A204.1 (cell line): ENCODE measurements at regions not wholly inside any gene's neighbourhood (a gene's known extent, or its start where the extent isn't known, plus 50 kb on each side); places are given as distances from the start of the nearest gene placed in this dataset.
"Not testable (repeated sequence)": the region's sequence is repeated elsewhere in the genome, so short reads cannot be mapped to it uniquely, and the experiment has no call there.

ENCODE experiments used
- FAIRE-seq: peaks from 2 replicates; lab custom pipeline; 2012; peaks lifted over from hg19 to GRCh38; lab: Jason Lieb, UNC

GRCh38 chr3:158026236-158026635 lies 80.0 kb downstream of the SHOX2 start:
- no peak for FAIRE-seq

GRCh38 chr3:158019897-158020296 lies 86.3 kb downstream of the SHOX2 start:
- not testable (repeated sequence) for FAIRE-seq

- FAIRE-seq = no peak
These were observed 87.8 kb downstream of the SHOX2 start for GRCh38 chr3:158018462-158018861.

DNA sequence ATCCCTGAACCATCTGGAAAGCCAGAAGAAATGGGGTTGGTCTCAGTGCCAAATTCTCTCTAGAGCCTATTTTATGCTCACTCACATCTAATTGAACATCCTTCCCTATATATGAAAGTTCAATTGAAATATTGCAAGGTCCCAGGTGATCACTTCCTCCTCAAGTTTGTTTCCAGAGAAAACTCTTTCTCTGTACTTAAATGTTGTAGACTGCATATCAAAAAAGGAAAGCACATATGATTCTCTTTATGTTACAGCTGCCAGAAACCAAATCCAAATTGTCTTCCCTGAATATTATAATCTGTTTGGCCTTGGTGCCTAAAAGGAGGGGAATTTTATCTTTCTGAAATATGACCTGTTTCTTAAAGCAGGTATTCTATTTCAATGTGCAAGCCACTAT lies 93.3 kb downstream of the SHOX2 start:
- no peak for FAIRE-seq

GRCh38 chr3:158005391-158006100 lies 100.7 kb downstream of the SHOX2 start:
- FAIRE-seq = no peak

- FAIRE-seq = no peak
These were observed 107.0 kb downstream of the SHOX2 start for GRCh38 chr3:157999246-157999645.

GRCh38 chr3:157982359-157982758 lies 123.9 kb downstream of the SHOX2 start:
- FAIRE-seq = no peak

GRCh38 chr3:157981819-157982218 lies 124.4 kb downstream of the SHOX2 start:
- FAIRE-seq = no peak

- no peak for FAIRE-seq
These were observed 127.2 kb downstream of the SHOX2 start for GRCh38 chr3:157979022-157979421.

DNA sequence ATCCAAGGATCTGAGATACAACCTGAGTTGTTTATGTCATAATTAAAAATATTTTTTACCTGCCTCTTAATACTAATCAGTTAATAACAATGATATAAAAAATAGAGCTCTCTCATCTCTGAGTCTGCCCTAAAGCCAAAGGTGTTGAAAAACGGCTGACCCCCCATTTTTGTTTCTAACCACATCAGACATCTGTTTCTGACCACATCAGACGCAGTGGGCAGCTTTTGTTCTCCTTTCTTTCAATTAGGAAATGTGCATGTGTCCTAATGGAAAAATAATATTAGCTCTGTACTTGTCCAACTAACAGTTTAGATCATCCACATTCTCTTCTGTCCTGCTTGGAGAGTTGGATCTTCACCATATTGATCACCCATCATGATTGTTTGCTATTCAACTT lies 144.6 kb downstream of the SHOX2 start:
- no peak for FAIRE-seq

GRCh38 chr3:157958457-157958856 lies 147.8 kb downstream of the SHOX2 start:
- no peak for FAIRE-seq

- no peak for FAIRE-seq
These were observed 149.4 kb downstream of the SHOX2 start for GRCh38 chr3:157956850-157957249.

- FAIRE-seq = no peak
These were observed 150.0 kb downstream of the SHOX2 start for GRCh38 chr3:157956176-157956575.

- FAIRE-seq = no peak
These were observed 152.7 kb downstream of the SHOX2 start for GRCh38 chr3:157953565-157953964.

- no peak for FAIRE-seq
These were observed 157.4 kb downstream of the SHOX2 start for GRCh38 chr3:157948605-157949383.

GRCh38 chr3:157939166-157939565 lies 167.1 kb downstream of the SHOX2 start:
- FAIRE-seq = no peak

- no peak for FAIRE-seq
These were observed 168.0 kb downstream of the SHOX2 start for GRCh38 chr3:157938154-157938779.

DNA sequence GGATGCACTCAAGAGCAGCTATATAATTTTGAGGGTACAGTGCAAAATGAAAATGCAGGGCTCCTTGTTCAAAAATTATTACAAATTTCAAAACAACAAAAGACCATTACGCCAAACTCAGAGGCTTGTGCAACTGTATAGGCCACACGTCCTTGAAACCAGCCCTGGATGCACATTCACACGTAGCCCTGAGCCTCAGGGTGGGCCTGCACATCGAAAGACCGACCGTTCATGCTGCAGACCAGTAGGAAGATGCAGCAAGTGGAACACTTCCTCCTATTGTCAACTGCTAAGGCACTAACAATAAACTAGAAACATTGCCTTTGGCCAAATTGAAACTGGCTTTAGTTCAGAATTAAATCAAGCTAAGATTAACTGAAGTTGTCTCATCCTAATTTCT lies 174.7 kb downstream of the SHOX2 start:
- no peak for FAIRE-seq

DNA sequence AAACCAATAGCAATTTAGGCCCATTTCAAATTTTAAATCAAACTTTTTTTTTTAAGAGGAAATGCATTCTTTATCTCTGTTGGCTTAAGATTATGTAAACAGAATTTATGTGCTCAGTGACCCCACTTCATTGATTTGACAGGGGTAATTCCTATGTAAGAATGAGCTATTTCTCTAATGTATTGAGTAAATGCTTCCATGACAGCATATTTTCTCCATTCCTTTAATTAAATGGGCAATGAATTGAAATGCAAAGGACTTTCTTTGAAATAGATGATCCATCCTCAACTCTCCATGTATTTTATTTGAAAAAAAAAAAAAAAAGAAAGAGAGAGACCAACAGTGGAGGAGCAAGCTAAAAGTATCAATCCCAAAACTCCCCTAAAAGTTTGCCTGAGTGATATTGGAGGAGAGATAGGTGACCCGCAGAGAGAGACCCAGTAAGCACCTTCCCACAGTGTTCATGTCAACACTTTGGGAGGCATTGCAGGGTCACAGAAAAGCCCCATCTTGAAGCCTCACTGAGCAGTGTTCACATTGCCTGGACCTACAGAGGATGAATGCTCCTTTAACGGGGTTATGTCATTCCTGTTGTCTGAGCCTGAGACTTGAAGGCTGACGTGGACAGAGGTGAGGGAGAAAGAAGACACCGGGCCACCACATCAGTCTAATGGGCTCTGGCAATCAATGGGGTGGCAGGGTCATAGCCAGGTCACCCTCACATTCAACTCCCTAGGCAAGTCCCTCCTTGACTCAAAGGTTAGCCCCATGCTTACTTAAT lies 176.0 kb downstream of the SHOX2 start:
- no peak for FAIRE-seq

DNA sequence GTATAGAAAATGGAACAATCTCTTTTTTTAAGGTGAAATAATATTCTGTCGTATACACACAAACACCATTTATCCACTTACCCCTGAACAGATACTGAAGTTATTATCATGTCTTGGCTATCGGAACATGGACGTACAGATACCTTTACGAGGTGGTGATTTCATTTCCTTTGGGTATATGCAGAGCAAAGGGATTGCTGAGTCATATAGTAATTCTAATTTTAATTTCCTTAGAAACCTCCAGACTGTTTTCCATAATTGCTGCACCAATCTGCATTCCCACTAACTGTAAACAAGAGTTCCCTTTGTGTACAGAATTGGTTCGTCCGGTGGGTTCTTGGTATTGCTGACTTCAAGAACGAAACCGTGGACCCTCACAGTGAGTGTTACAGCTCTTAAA lies 179.4 kb downstream of the SHOX2 start:
- no peak for FAIRE-seq

- FAIRE-seq = no peak
These were observed 183.6 kb downstream of the SHOX2 start for GRCh38 chr3:157922614-157923013.

DNA sequence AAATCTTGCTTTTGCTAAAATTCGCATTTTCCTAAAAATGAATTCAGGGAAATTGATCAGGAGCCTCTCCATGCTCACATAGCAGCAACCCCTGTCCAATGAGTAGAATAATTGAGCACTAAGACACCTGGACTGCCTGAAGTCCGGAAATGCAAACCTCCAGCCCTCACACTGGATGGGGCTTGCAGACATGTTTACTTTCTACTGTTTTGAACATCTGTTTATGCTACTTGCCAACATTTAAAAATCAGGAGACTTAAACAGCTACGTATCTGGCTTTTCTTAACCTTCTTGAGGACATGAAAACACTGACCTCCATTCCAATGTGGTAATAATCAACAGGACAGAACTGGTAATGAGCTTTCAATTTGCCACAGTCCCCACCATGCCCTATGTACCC lies 184.4 kb downstream of the SHOX2 start:
- no peak for FAIRE-seq
